Neural cell (in vitro differentiated cells): ENCODE measurements at regions not wholly inside any gene's neighbourhood (a gene's known extent, or its start where the extent isn't known, plus 50 kb on each side); places are given as distances from the start of the nearest gene placed in this dataset.

ENCODE experiments used
- EP300 ChIP-seq: fragments of 450-650 bp; conservative IDR thresholded peaks from 2 replicates; pipeline ENCODE4 v1.6.1; 2014; ENCODE audit warnings: antibody characterized with exemption, mild to moderate bottlenecking, moderate library complexity; ENCODE audit not compliant: poor library complexity, severe bottlenecking
- POLR2AphosphoS5 ChIP-seq: IDR thresholded peaks from 2 replicates; pipeline ENCODE4 v1.6.1; 2012
- SMC3 ChIP-seq: fragments of 450-650 bp; conservative IDR thresholded peaks from 2 replicates; pipeline ENCODE4 v1.6.1; 2014; ENCODE audit warnings: antibody characterized with exemption, mild to moderate bottlenecking, moderate library complexity; ENCODE audit not compliant: poor library complexity
- TAF1 ChIP-seq: IDR thresholded peaks from 2 replicates; pipeline ENCODE4 v1.6.1; 2012; ENCODE audit warnings: low read depth
- TF ChIP-seq, protein P1 (sequence below): fragments of 450-650 bp; IDR thresholded peaks from 2 replicates; pipeline ENCODE4 v1.5.1; 2014; ENCODE audit warnings: antibody characterized with exemption, mild to moderate bottlenecking, moderate library complexity; ENCODE audit not compliant: poor library complexity, severe bottlenecking
- TF ChIP-seq, protein P2 (sequence below): IDR thresholded peaks from 2 replicates; pipeline ENCODE4 v1.6.1; 2012; ENCODE audit warnings: borderline replicate concordance

DNA sequence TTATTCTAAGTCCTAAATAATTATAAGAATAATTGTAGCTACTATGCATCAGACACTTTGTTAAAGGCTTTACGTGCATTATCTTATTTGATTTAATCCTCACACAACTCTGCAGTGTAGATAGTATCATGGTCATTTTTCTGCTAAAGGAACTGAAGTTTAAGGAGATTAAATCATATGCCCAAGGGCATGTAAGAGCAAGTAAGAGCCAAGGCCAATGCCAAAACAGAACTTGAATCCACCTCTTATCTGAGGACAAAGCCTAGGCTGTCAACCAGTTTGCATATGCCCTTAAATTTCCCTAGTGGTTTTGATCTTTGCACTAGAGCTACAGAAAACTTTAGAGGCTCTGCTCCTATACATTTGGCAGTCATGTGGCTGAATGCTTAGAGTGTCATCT, 65.6 kb upstream of the OR5AK2 start:
- TF ChIP-seq, protein P1, sequence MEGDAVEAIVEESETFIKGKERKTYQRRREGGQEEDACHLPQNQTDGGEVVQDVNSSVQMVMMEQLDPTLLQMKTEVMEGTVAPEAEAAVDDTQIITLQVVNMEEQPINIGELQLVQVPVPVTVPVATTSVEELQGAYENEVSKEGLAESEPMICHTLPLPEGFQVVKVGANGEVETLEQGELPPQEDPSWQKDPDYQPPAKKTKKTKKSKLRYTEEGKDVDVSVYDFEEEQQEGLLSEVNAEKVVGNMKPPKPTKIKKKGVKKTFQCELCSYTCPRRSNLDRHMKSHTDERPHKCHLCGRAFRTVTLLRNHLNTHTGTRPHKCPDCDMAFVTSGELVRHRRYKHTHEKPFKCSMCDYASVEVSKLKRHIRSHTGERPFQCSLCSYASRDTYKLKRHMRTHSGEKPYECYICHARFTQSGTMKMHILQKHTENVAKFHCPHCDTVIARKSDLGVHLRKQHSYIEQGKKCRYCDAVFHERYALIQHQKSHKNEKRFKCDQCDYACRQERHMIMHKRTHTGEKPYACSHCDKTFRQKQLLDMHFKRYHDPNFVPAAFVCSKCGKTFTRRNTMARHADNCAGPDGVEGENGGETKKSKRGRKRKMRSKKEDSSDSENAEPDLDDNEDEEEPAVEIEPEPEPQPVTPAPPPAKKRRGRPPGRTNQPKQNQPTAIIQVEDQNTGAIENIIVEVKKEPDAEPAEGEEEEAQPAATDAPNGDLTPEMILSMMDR = no peak
- TF ChIP-seq, protein P2, sequence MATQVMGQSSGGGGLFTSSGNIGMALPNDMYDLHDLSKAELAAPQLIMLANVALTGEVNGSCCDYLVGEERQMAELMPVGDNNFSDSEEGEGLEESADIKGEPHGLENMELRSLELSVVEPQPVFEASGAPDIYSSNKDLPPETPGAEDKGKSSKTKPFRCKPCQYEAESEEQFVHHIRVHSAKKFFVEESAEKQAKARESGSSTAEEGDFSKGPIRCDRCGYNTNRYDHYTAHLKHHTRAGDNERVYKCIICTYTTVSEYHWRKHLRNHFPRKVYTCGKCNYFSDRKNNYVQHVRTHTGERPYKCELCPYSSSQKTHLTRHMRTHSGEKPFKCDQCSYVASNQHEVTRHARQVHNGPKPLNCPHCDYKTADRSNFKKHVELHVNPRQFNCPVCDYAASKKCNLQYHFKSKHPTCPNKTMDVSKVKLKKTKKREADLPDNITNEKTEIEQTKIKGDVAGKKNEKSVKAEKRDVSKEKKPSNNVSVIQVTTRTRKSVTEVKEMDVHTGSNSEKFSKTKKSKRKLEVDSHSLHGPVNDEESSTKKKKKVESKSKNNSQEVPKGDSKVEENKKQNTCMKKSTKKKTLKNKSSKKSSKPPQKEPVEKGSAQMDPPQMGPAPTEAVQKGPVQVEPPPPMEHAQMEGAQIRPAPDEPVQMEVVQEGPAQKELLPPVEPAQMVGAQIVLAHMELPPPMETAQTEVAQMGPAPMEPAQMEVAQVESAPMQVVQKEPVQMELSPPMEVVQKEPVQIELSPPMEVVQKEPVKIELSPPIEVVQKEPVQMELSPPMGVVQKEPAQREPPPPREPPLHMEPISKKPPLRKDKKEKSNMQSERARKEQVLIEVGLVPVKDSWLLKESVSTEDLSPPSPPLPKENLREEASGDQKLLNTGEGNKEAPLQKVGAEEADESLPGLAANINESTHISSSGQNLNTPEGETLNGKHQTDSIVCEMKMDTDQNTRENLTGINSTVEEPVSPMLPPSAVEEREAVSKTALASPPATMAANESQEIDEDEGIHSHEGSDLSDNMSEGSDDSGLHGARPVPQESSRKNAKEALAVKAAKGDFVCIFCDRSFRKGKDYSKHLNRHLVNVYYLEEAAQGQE = no peak
- no peak for TF ChIP-seq SMC3
- no peak for TF ChIP-seq POLR2AphosphoS5
- no peak for TF ChIP-seq EP300
- no peak for TF ChIP-seq TAF1
